SK-N-SH (cell line): ENCODE measurements at regions not wholly inside any gene's neighbourhood (a gene's known extent, or its start where the extent isn't known, plus 50 kb on each side); places are given as distances from the start of the nearest gene placed in this dataset.

Experiments used
- CTCF ChIP-seq: fragments of 200-600 bp; sonication (generic); IDR thresholded peaks from 2 replicates; pipeline ENCODE4 v1.6.1; 2017; ENCODE audit warnings: antibody characterized with exemption, mild to moderate bottlenecking, moderate library complexity
- FOSL2 ChIP-seq: IDR thresholded peaks from 2 replicates; pipeline ENCODE4 v1.4.0; 2012; ENCODE audit warnings: low read depth, mild to moderate bottlenecking, moderate library complexity, borderline replicate concordance
- GATA2 ChIP-seq: sonication (generic); formaldehyde crosslinking; IDR thresholded peaks from 2 replicates; pipeline ENCODE4 v1.5.0; 2020; ENCODE audit warnings: mild to moderate bottlenecking, missing genetic modification reagents
- JUND ChIP-seq: IDR thresholded peaks from 2 replicates; pipeline ENCODE4 v1.4.0; 2012
- MXI1 ChIP-seq: IDR thresholded peaks from 2 replicates; pipeline ENCODE4 v1.6.1; 2012; ENCODE audit warnings: mild to moderate bottlenecking, low read depth, low read length, improper control_type of control experiment
- NFIC ChIP-seq: IDR thresholded peaks from 2 replicates; pipeline ENCODE4 v1.4.0; 2012; ENCODE audit warnings: borderline replicate concordance
- POLR2AphosphoS5 ChIP-seq: IDR thresholded peaks from 2 replicates; pipeline ENCODE4 v1.6.1; 2012; ENCODE audit warnings: low read depth, low read length
- RAD21 ChIP-seq: IDR thresholded peaks from 2 replicates; pipeline ENCODE4 v1.6.1; 2012; ENCODE audit warnings: mild to moderate bottlenecking, low read length
- SIN3A ChIP-seq: IDR thresholded peaks from 2 replicates; pipeline ENCODE4 v1.6.1; 2012; ENCODE audit warnings: low read depth, mild to moderate bottlenecking, low read length, moderate library complexity, borderline replicate concordance
- SMC3 ChIP-seq: IDR thresholded peaks from 2 replicates; pipeline ENCODE4 v1.6.1; 2012; ENCODE audit warnings: low read depth, low read length, improper control_type of control experiment
- TF ChIP-seq, protein P1 (sequence below): IDR thresholded peaks from 2 replicates; pipeline ENCODE4; 2012
- TF ChIP-seq, protein P2 (sequence below): IDR thresholded peaks from 2 replicates; pipeline ENCODE4 v1.4.0; 2012; ENCODE audit warnings: low read depth, borderline replicate concordance

GRCh38 chr7:142494021-142494420 lies 236.2 kb upstream of the PRSS58 start:
- no peak for TF ChIP-seq CTCF
- TF ChIP-seq POLR2AphosphoS5 = no peak
- TF ChIP-seq SMC3 = no peak
- no peak for TF ChIP-seq GATA2 (CRISPR knock-in tag)
- TF ChIP-seq FOSL2 = no peak
- no peak for TF ChIP-seq JUND
- TF ChIP-seq, protein P1, sequence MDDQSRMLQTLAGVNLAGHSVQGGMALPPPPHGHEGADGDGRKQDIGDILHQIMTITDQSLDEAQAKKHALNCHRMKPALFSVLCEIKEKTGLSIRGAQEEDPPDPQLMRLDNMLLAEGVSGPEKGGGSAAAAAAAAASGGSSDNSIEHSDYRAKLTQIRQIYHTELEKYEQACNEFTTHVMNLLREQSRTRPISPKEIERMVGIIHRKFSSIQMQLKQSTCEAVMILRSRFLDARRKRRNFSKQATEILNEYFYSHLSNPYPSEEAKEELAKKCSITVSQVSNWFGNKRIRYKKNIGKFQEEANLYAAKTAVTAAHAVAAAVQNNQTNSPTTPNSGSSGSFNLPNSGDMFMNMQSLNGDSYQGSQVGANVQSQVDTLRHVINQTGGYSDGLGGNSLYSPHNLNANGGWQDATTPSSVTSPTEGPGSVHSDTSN = no peak
- no peak for TF ChIP-seq NFIC
- TF ChIP-seq RAD21 = no peak
- TF ChIP-seq MXI1 = no peak
- TF ChIP-seq, protein P2, sequence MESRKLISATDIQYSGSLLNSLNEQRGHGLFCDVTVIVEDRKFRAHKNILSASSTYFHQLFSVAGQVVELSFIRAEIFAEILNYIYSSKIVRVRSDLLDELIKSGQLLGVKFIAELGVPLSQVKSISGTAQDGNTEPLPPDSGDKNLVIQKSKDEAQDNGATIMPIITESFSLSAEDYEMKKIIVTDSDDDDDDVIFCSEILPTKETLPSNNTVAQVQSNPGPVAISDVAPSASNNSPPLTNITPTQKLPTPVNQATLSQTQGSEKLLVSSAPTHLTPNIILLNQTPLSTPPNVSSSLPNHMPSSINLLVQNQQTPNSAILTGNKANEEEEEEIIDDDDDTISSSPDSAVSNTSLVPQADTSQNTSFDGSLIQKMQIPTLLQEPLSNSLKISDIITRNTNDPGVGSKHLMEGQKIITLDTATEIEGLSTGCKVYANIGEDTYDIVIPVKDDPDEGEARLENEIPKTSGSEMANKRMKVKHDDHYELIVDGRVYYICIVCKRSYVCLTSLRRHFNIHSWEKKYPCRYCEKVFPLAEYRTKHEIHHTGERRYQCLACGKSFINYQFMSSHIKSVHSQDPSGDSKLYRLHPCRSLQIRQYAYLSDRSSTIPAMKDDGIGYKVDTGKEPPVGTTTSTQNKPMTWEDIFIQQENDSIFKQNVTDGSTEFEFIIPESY = no peak
- no peak for TF ChIP-seq SIN3A
